ES-I3 (cell line): ENCODE measurements at regions not wholly inside any gene's neighbourhood (a gene's known extent, or its start where the extent isn't known, plus 50 kb on each side); places are given as distances from the start of the nearest gene placed in this dataset.

Experiments used
- H3K36me3 ChIP-seq: 2 replicates; pipeline ENCODE4 v1.6.1; 2013; ENCODE audit warnings: mild to moderate bottlenecking, low read length, control low read depth, moderate library complexity; ENCODE audit not compliant: insufficient read depth
- H3K4me1 ChIP-seq: 2 replicates; pipeline ENCODE4 v1.6.1; 2013; ENCODE audit warnings: mild to moderate bottlenecking, control low read depth, low read length; ENCODE audit not compliant: insufficient read depth
- H3K9ac ChIP-seq: 2 replicates; pipeline ENCODE4 v1.6.1; 2013; ENCODE audit warnings: low read depth, mild to moderate bottlenecking, low read length, moderate library complexity
- H3K9me3 ChIP-seq: 2 replicates; pipeline ENCODE4 v1.6.1; 2013; ENCODE audit warnings: mild to moderate bottlenecking, low read length, moderate library complexity; ENCODE audit not compliant: control insufficient read depth, insufficient read depth

GRCh38 chr2:234765279-234765678 lies 186.5 kb upstream of the SH3BP4 start:
- no peaks in the 10 kb centered on the region for H3K36me3 ChIP-seq
- no peak overlapping the region for H3K9ac ChIP-seq
- H3K9me3 ChIP-seq = peaks cover 3% of the 10 kb centered on the region
- no peaks in the 10 kb centered on the region for H3K4me1 ChIP-seq

- Histone ChIP-seq H3K9me3 (peaks cover 3% of the 10 kb centered on the region), H3K4me1 (no peaks in the 10 kb centered on the region), H3K36me3 (no peaks in the 10 kb centered on the region)
Measured at GRCh38 chr2:234764372-234764771, 187.4 kb upstream of the SH3BP4 start.

GRCh38 chr2:234763002-234763873 lies 188.6 kb upstream of the SH3BP4 start:
- peaks cover 3% of the 10 kb centered on the region for H3K9me3 ChIP-seq
- H3K4me1 ChIP-seq = no peaks in the 10 kb centered on the region
- no peak overlapping the region for H3K9ac ChIP-seq
- H3K36me3 ChIP-seq = no peaks in the 10 kb centered on the region

More at GRCh38 chr2:234764372-234764771, 187.4 kb upstream of the SH3BP4 start:
- H3K9ac ChIP-seq = no peak overlapping the region

- Histone ChIP-seq H3K9ac (no peak overlapping the region), H3K4me1 (no peaks in the 10 kb centered on the region), H3K36me3 (no peaks in the 10 kb centered on the region), H3K9me3 (peaks cover 3% of the 10 kb centered on the region; the same call in 1 of the 2 replicates)
Measured at GRCh38 chr2:234761910-234762309, 189.9 kb upstream of the SH3BP4 start.

GRCh38 chr2:234754126-234754525 lies 197.7 kb upstream of the SH3BP4 start:
- no peak overlapping the region for H3K9ac ChIP-seq
- H3K36me3 ChIP-seq = no peaks in the 10 kb centered on the region
- H3K9me3 ChIP-seq = no peaks in the 10 kb centered on the region
- H3K4me1 ChIP-seq = no peaks in the 10 kb centered on the region

- H3K4me1 ChIP-seq = no peaks in the 10 kb centered on the region
- H3K36me3 ChIP-seq = no peaks in the 10 kb centered on the region
- H3K9me3 ChIP-seq = no peaks in the 10 kb centered on the region
- no peak overlapping the region for H3K9ac ChIP-seq
Measured at GRCh38 chr2:234753701-234754100, 198.1 kb upstream of the SH3BP4 start.

- no peaks in the 10 kb centered on the region for H3K36me3 ChIP-seq
- H3K9me3 ChIP-seq = peaks cover 3% of the 10 kb centered on the region; the same call in 1 of the 2 replicates
- H3K9ac ChIP-seq = no peak overlapping the region
- H3K4me1 ChIP-seq = no peaks in the 10 kb centered on the region
Measured at GRCh38 chr2:234752966-234753365, 198.9 kb upstream of the SH3BP4 start.

GRCh38 chr2:234751275-234751973 lies 200.4 kb upstream of the SH3BP4 start:
- Histone ChIP-seq H3K36me3 (no peaks in the 10 kb centered on the region), H3K9me3 (peaks cover 3% of the 10 kb centered on the region; the same call in 1 of the 2 replicates), H3K4me1 (no peaks in the 10 kb centered on the region), H3K9ac (no peak overlapping the region)

GRCh38 chr2:234747833-234748559 lies 203.8 kb upstream of the SH3BP4 start:
- H3K9me3 ChIP-seq = peaks cover 3% of the 10 kb centered on the region; the same call in 1 of the 2 replicates
- no peaks in the 10 kb centered on the region for H3K36me3 ChIP-seq
- no peaks in the 10 kb centered on the region for H3K4me1 ChIP-seq
- H3K9ac ChIP-seq = no peak overlapping the region

GRCh38 chr2:234747032-234747431 lies 204.8 kb upstream of the SH3BP4 start:
- Histone ChIP-seq H3K9me3 (peaks cover 5% of the 10 kb centered on the region; the same call in 1 of the 2 replicates), H3K36me3 (no peaks in the 10 kb centered on the region), H3K9ac (no peak overlapping the region), H3K4me1 (no peaks in the 10 kb centered on the region)

- peaks cover 9% of the 10 kb centered on the region for H3K9me3 ChIP-seq
- H3K36me3 ChIP-seq = no peaks in the 10 kb centered on the region; the same call in 1 of the 2 replicates
- no peak overlapping the region for H3K9ac ChIP-seq
- H3K4me1 ChIP-seq = no peaks in the 10 kb centered on the region
Measured at GRCh38 chr2:234745347-234745746, 206.5 kb upstream of the SH3BP4 start.

- H3K9me3 ChIP-seq = peaks cover 6% of the 10 kb centered on the region
- H3K9ac ChIP-seq = no peak overlapping the region
- H3K36me3 ChIP-seq = no peaks in the 10 kb centered on the region; the same call in 1 of the 2 replicates
- no peaks in the 10 kb centered on the region for H3K4me1 ChIP-seq
Measured at GRCh38 chr2:234741976-234742375, 209.8 kb upstream of the SH3BP4 start.

- Histone ChIP-seq H3K4me1 (no peaks in the 10 kb centered on the region), H3K9ac (no peak overlapping the region), H3K9me3 (peaks cover 14% of the 10 kb centered on the region), H3K36me3 (no peaks in the 10 kb centered on the region; the same call in 1 of the 2 replicates)
Measured at GRCh38 chr2:234739061-234739460, 212.8 kb upstream of the SH3BP4 start.

GRCh38 chr2:234735829-234736228 lies 216.0 kb upstream of the SH3BP4 start:
- Histone ChIP-seq H3K9ac (no peak overlapping the region), H3K4me1 (no peaks in the 10 kb centered on the region), H3K9me3 (peaks cover 8% of the 10 kb centered on the region; the same call in 1 of the 2 replicates), H3K36me3 (no peaks in the 10 kb centered on the region)
